HG03378 (cell line): ENCODE measurements at regions not wholly inside any gene's neighbourhood (a gene's known extent, or its start where the extent isn't known, plus 50 kb on each side); places are given as distances from the start of the nearest gene placed in this dataset.

Experiments
- ATAC-seq: cut with Tn5 transposase; IDR thresholded peaks from one replicate; pipeline ENCODE4 v1.9.1; 2021; ENCODE audit warnings: mild to moderate bottlenecking, moderate library complexity; ENCODE audit not compliant: unreplicated experiment

DNA sequence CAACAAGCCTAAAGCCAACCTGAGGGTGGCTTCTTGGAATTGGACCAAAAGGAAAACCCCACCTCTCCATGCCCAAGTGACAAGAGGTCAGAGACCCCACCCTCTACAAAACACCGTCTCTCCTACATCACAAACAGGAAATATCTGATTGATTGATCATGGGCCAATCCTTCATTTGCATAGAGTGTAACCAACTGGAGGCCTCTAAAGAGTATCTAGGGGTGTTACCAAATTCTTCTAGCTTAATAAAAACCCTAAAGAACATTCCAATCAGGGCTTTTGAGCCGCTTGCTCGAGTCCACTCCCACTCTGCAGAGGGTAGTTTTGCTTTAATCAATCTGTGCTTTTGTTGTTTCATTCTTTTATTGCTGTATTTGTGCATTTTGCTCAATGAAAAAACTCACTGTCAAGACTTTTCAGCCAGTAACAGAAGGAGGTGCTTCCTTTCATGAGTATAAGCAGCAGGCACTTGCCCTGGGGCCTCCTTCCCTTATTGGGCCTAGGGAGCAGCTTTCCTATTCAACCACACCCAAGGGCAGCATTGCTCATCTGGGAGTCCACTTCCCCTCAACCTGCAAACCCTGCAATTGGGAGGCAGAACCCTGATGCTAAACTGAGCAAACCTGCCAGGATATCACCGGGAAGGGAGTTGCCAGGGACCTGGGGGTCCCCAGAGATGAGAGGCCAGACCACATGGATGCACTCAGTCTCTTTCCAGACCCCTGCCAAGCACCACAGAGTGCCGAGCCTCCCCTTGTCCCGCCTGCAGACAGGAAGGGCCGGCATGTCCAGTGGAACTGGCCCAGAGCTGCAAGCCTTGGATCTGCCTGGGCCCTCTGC lies 154.3 kb upstream of the VSTM2B start:
- no peak for ATAC-seq

DNA sequence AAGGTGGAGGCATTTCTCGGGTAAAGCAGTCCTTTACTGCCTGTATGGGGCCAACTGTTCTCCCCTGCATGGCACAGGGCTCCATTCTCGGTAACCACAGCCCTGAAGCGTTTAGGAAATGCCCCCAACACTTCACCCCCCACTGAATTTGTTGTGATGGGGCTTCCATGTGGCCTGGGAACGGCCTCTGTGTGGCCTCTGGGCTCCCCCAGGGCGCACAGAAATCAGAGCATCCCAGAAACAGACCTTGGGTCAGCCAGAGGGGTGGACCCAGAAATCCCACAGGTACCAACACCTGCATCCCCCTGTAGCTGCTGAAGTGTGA lies 153.7 kb upstream of the VSTM2B start:
- ATAC-seq: no peak

DNA sequence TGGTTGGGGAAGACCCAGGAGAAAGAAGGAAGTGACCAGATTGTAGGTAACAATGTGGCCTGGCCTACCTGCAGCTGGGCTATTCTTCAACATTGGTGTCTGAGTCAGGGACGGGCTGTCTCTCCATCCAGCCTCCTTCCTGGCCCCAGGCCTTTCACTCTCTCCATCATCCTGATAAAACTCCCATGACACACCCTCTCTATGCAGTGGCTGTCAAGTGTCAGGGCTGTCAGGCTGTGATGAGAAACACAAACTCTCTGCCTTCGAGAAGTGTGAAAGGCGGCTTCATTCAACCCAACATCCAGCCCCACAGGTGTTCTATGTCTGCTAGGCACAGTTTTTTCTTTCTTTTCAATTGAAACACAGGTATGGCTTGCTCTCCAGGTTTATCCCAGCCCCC lies 153.3 kb upstream of the VSTM2B start:
- ATAC-seq: no peak

DNA sequence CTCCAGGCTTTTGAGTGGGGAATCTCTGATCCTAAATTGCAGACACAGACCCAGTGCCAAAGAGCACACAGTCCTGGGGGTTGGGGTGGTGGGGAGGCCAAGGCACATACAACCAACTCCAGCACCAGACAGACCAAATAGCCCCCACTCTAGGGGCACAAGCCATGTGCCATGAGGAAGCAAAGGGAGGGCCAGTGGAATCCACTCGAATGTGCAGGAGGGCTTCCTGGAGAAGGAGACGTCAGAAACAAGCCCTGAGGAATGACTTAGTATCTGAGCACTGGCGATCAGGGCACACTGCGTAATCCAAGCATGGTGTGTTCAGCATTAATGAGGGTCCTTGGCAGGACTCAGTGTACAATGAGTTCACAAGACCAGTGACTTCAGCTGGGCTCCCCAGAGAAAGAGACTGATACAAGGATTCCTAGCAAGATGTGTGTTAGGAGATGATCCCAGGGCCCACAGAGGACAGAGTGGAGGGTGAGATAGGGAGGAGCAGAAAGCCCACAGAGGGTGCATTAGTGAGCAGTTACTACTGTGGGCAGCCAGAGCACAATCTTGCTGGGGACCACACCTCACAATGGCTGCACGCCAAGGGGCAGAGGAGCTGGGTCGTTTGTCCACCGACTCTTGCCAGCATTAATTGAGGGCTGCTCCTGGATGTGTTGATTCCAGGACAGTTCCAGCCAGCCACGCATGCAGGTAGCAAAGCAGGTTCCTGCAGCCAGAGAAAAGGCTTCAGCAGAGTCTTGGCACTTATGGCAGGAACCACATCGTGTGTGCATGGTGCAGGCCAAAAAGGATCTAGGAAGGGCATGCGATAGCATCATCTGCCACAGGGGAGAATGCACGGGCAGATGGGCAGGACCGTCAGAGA lies 152.6 kb upstream of the VSTM2B start:
- no peak for ATAC-seq

DNA sequence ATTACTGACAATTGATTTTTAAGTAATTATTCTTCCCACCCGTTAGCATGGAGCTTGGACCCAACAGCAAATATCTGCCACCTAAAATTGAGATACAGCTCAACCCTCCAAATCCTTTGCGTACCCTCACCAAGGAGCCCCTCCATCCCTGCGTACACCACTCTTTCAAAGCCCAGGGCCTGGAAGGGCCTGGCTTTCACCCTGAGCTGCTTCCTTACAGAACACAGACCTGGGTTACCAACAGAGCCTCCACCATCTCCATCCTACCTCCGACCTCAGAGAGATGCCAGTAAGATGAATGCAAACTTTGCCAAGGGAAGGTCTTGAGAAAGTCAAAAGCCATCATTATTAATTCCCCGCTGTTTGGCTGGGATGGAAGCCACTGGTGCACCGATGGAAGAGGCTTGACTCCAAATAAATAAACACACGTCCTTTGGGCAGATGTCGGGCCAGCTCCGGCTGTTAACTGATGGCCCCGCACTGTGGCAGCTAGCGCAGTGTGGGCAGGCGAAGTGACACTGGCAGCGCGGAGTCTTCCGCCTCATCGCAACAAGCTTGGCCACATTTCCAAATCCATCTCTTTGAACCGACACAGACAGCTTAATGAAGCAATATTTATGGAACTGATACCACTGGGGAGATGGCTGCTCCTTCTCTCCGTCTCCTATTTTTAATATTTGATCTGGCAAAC lies 150.2 kb upstream of the VSTM2B start:
- ATAC-seq: no peak

DNA sequence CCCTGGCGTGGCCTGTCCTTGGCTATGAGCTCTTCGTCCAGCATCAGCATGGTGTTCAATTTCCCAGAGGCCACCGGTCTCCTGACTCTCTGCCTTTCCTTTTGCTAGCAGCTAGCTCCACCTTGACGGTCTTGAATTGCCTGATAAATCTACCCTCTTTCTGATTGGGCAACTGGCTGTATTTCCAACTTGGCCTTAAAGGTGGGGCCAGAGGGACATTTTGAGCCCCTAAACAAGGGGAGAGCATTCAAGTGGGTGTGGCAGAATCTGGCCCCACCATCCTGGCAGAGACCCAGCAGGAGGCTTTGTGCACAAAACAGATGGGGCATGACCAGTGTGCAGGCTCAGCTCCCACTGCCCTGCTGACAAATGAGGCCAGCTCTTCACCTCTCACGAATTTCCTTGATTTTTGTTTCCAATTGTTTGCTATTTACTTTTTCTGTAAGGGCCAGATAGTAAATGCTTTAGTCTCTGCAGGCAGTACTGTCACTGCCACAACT lies 148.9 kb upstream of the VSTM2B start:
- ATAC-seq: no peak

DNA sequence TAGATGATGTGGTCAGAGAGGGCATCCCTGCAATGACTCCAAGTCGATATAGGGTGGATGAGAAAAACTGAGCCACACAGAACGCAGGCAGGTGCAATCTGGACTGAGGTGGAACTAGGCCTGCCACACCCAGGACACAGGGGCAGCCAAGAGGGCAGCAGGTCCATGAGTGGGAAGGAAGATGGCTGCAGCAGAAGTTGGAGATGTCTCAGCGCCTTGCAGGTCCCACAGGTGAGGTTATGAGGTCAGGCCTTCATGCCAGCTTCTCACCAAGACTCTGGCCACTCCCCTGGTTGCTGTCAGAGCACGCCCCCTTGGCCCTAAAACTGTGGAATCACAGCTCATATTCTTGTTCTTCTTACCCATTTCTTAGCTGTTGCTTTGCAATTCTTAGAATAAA lies 147.7 kb upstream of the VSTM2B start:
- ATAC-seq: no peak

DNA sequence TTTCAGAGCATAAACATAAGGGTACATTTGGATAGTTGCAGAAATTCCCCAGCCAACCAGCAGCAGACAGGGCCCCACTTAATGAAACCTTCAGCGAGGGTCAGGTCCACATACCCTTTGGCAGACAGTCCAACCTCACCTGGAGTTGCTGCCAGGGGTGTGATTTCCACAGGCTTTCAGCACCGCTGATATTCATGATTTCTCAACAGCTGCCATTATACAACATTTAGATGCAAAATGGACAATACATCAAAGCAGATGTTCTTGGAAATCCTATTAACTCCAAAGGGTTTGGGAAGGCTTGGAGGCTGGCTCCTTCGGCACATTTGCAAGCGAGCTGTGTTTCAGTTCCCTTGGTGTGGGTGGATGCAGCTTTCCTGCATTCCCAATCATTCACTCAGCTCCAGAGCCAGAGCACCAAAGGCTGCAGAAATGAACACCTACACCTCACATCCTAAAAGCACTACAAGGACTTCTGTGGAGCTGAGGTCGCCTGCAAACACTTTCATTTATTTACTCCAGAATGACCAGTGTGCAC lies 147.2 kb upstream of the VSTM2B start:
- no peak for ATAC-seq

DNA sequence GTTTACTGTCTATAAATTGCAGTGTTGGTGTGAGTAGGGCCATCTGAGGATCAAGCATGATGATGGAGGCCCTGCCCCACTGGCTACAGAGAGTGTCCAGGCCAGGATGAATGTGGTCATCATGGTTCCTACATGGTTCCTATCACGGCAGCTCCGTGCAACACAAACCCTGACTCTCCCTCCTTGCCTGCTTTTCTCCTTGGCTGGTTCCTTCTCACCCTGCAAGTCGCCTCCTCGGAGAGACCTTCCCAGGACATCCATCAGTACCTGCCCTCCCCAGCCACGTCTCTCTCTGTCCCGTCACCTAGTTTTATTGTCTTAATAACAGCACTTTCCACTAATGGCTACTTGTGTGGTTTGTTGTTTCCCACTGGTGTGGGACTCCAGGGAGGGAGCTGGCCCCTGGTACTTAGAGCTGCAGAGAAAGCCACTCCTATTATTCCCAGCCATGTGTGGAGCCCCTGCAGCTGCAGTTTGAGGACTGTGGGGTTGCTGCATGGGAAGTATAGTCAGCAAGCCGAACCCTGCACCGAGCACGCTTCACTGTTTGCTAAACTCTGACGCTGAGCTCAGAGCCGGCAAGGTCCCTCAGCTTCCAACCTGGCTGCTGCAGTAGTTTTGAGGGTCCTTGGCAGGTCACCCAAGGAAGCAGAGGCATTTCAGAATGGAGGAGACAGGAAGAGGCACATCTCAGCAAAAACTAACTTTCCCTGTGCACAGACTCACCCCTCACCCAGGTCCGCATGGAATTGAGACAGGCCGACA lies 146.4 kb upstream of the VSTM2B start:
- ATAC-seq: no peak

DNA sequence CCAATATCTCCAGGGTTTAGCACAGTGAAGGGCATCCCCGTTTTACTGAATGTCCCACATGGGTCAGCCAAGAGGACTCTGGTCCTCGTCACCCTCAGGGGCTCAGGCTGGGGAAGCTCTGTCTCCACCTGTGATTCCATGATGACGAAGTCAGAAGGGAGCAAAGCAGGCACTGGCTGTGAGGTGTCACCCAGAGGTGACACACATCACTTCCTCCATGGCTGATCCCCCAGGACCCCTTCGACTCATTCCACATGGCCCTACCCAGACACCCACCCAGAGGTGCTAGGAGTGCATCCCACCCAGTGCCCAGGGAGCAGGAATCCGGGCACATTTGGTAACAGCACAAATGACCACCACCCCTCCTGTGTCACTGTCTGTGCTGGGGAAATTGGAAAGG lies 145.2 kb upstream of the VSTM2B start:
- ATAC-seq: no peak

DNA sequence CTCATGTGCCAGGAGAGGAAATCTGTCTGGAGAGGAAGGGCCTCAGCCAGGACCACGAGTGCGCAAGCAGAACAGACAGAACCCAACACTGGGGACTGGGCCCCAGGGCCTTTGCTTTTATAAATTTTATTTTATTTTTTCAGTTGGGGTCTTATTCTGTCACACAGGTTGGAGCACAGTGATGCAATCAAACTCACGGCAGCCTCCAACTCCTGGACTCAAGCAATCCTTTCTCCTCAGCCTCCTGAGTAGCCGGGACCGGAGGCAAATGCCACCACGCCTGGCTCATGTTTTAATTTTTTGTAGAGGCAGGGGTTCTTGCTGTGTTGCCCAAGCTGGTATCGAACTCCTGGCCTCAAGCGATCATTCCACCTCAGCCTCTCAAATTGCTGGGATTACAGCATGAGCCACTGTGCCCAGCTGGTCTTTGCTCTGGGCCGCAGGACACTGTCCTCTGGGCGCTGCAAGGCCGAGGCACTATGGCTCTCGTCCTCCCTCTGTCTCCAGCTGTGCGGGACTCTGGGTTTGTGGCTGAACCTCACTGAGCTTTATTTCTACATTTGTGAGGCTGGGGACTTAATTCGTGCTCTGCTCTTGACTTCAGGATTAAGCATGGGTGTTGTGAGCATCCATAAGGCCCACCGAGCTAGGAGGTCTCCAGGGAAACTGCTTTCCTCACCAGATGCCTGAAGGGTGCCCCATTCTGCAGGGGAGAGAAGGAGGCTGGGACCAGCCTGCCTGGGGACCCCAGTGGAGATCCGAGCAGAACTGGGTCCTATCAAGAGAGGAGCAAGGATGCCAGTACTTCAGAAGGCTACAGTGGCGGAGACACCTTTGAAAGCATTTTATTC lies 144.2 kb upstream of the VSTM2B start:
- no peak for ATAC-seq

DNA sequence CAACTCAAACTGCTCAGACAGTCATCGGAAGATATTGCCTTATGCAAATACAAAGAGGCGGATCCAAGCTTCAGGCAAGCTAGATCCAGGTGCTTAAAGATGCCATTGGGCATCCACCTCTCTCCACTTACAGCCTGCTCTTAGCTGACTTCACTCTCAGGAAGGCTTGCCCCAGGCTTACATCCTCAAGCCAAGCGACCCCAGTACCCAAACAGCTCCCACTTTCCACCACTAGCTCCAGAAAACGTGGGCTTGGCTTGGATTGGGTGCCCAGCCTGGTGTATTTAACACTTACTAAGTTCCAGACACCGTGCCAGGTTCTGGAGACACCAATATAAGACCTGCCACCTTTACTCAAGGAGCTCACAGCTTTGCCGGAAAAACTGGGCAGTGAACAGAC lies 142.1 kb upstream of the VSTM2B start:
- no peak for ATAC-seq

DNA sequence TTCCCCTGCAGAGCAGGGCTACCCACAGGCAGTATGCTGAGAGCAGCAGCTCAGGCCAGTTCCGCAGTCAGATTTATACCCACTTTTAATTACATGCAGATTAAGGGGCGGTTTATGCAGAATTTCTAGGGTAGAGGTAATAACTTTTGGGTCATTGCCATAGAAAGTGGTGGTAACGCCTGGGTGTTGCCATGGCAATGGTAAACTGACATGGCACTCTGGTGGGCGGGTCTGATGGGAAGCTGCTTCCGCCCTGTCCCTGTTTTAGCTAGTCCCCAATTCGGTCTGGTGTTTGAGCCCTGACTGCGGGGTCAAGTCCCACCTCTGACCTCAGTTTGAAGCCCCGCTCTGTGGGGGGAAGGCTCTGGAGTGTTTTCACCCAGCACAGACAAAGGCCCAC lies 141.1 kb upstream of the VSTM2B start:
- ATAC-seq: no peak

DNA sequence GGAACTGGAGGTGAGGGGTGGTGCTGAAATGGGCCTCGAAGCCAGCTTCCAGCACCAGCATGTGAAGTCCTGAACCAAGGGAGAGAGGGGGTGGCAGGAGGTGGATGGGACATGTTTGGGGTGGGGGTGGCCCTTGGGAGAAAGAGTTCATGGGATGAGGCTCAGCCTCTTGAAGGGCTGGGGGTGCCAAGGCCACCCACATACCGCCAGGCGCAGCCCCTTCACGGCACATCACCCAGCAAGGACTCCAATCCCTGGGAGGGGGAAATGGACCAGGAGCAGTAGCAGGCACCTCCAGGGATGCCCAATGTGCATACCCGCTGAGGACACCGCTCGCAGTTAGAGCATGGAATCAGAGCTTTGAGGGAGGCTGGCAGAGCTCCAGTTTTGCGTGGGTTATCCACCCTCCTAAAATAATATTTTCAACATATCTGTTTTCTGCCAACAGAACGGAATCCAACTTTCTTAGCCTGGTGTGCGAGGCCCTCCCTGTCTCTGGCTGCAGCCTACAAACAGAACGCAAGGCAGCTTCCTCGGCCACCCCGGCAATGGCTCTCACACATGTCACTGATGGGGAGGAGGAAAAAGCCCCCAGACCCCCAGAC lies 140.5 kb upstream of the VSTM2B start:
- ATAC-seq: no peak

DNA sequence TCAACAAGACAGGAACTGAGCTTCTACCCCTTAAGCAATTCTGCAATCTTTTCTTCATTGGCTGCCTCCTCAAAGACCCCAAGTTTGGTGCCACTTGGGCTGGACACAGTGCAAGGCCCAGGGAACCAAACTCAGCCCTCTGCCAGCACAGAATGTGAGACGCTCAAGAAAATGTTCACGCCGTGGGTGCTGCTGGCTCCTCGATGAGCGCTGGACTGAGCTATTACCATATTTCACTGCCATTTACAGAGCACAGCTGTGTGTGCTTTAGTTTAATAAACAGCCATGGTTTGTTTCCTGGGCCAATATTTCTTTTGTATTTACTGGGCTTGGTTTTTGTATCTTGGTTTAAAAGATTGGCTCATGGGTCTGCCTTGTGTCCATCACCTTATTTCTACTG lies 138.8 kb upstream of the VSTM2B start:
- no peak for ATAC-seq

DNA sequence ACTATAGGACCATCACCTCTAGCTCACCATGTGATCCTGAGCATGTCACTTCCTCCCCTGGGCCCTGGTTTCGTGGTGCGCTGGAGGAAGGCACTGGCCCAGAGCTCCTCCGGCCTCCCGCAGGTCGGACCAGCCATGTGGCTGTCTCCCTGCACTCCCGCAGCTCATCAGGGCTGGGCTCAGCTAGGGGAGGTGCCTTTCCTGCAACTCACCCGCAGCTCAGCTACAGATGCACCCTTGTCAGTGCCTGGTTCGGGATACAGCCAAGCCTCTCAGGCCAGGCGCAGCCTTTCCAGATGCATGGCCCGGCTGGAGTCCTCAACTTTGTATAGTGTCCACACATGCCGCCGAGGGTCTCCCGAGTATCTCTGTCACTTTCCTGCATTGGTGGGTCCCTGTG lies 138.2 kb upstream of the VSTM2B start:
- ATAC-seq: no peak

DNA sequence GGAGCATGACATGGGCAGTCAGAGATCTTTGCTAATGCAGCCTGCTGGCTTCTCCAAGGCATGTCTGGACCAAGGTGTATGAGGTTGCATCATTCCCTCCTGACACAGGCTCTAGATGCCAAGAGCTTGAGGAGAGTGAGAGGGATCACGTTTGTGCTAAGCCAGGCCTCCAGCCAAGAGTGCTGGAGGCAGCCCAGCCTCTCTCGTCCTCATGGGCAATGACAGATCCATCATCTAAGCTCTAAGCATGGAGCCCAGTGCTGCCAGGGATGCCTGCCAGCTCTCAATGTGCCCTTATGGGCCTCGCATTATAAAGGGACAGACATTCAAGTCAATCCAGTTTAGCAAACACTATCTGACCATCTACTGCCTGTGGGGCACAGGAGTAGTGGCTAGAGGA lies 136.3 kb upstream of the VSTM2B start:
- ATAC-seq: no peak

DNA sequence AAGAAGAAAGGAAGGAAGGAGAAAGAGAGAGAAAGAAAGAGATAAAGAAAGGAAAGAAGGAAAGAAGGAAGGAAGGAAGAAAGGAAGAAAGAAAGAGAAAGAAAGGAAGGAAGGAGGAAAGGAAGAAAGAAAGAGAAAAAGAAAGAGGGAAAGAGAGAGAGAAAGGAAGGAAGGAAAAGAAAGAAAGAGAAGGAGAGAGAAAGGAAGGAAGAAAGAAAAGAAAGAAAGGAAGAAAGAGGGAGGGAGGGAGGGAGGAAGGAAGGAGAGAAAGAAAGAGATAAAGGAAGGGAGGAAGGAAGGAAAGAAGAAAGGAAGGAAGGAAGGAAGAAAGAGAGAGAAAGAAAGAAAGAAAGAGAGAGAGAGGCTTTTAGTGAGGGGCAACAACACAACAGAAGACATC lies 135.1 kb upstream of the VSTM2B start:
- no peak for ATAC-seq

DNA sequence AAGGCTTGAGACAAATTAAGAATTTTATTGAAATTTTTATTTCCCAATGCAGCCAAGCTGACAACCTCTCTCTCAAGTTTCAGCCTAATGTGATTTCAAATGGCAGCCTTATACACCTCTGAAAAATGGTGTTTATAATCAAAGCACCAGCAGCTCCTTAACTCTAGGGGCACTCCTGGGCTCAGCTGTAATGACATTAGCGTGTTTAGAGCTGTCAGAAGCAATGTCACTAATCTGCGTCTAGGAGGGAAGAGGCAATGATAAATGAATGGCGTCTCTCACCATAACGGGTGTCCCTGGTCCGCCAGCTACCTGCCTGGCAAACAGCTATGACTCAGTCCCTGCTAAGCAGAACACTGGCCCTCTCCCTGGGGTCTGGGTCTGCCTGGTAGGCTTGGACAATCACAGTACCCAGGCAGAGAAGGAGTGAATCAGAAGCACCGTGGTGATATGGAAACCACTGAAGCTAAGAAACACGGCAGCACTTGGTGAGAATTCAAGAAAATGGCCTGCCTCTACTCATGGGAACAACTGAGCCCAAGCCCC lies 131.8 kb upstream of the VSTM2B start:
- ATAC-seq: no peak
